ENCODE measurements at regions not wholly inside any gene's neighbourhood (a gene's known extent, or its start where the extent isn't known, plus 50 kb on each side); places are given as distances from the start of the nearest gene placed in this dataset.

- no peak for TF ChIP-seq POLR2A (IDR thresholded peaks at IDR 0.05; ENCODE audit: low read depth, low read length)
- TF ChIP-seq POLR2AphosphoS5 (IDR thresholded peaks at IDR 0.05; ENCODE audit: low read depth, low read length): no peak
- no peak for TF ChIP-seq TAF1 (IDR thresholded peaks at IDR 0.05; ENCODE audit: borderline replicate concordance, low read depth, low read length)
Measured at GRCh38 chr4:17315459-17315858, 196.4 kb downstream of the QDPR start.

All from GM12892 (cell line).